Body of pancreas (tissue), 4 donors: ENCODE measurements at regions not wholly inside any gene's neighbourhood (a gene's known extent, or its start where the extent isn't known, plus 50 kb on each side); places are given as distances from the start of the nearest gene placed in this dataset.

Source experiments
- CTCF ChIP-seq, 7 experiments: fragments of 450-650 bp in 4 of 7; fragments of 200-600 bp in 3 of 7; sonication (generic) in 3 of 7; IDR thresholded peaks; one replicate each; pipeline ENCODE4 v1.5.1; 2016 to 2019; ENCODE audit warnings: antibody characterized with exemption in 7 of 7
- POLR2A ChIP-seq, 3 donors: fragments of 450-650 bp; IDR thresholded peaks; one replicate each; pipeline ENCODE4 v1.6.1; 2016; ENCODE audit warnings: antibody characterized with exemption in 3 of 3, mild to moderate bottlenecking in 2 of 3

DNA sequence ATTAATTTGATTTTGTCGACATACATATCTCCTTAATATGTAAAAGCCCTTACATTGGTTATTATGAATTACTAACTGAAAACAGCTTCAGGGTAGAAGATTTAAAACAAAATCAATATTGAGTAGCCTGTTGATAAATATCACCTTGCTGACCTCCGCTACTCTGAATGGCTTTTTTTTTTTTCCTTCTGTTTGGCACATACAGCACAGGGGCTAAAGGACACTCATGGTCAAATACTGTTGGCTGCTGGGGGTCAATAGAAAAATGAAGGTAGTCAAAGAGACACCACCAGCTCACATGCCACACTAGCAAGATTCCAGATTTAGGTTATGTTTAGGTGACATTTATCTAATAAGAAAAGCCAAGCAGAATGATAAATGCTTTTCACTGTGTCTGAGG lies 1642.4 kb upstream of the SLC39A10 start:
- TF ChIP-seq CTCF (IDR thresholded peaks at IDR 0.05) (no peak), POLR2A (IDR thresholded peaks at IDR 0.05) (no peak)
